Activated CD4-positive, alpha-beta memory T cell treated with anti-CD3 and anti-CD28 coated beads for 36 hours (primary cell): ENCODE measurements at regions not wholly inside any gene's neighbourhood (a gene's known extent, or its start where the extent isn't known, plus 50 kb on each side); places are given as distances from the start of the nearest gene placed in this dataset.
"Not testable (repeated sequence)": the region's sequence is repeated elsewhere in the genome, so short reads cannot be mapped to it uniquely, and the experiment has no call there.

Source experiments
- CTCF ChIA-PET: fragments of 350-600 bp; sonication (Branson Sonifier 250); formaldehyde crosslinking; loops from one replicate; lab custom pipeline; 2021; ENCODE audit warnings: antibody characterized with exemption, inconsistent platforms; lab: Charles Lee
- POLR2A ChIA-PET: fragments of 350-600 bp; sonication (Branson Sonifier 250); formaldehyde crosslinking; loops from one replicate; lab custom pipeline; 2021; ENCODE audit warnings: antibody characterized with exemption; lab: Charles Lee
- DNase-seq: peaks from one replicate; pipeline ENCODE4 v3.0.0-alpha.2; 2020
- H3K27ac Mint-ChIP-seq: one replicate; pipeline ENCODE4 v1.8.0; 2021; ENCODE audit warnings: mixed read lengths
- H3K27me3 Mint-ChIP-seq: one replicate; pipeline ENCODE4 v1.8.0; 2021; ENCODE audit warnings: mixed read lengths
- H3K36me3 Mint-ChIP-seq: one replicate; pipeline ENCODE4 v1.8.0; 2021; ENCODE audit warnings: mixed read lengths
- H3K4me1 Mint-ChIP-seq: one replicate; pipeline ENCODE4 v1.8.0; 2021; ENCODE audit warnings: low read depth, mixed read lengths
- H3K4me3 Mint-ChIP-seq: one replicate; pipeline ENCODE4 v1.8.0; 2021; ENCODE audit warnings: mild to moderate bottlenecking, mixed read lengths
- H3K9me3 Mint-ChIP-seq: one replicate; pipeline ENCODE4 v1.8.0; 2021; ENCODE audit warnings: mixed read lengths
- intact Hi-C: fragments of 100-400 bp; cut with micrococcal nuclease; formaldehyde crosslinking; loops from one replicate; pipeline ENCODE4 v1.15.1; 2023

DNA sequence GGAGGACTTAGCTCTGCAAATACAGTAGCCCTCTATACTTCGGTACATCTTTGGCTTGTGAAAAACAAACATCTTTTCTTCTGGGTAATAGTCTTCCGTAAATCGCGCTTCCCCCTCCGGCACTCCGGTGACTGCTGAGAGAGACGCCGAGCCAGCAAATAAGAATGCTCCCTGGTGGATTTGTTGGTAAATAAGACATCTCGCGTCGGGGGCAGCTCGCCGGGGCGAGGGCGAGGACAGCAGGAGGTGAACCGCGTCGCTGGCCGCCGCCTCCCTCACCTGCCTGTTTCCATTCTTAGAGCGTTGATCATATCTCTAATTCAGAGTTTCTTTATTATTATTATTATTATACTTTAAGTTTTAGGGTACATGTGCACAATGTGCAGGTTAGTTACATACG, 117.6 kb downstream of the PMAIP1 start:
- no peak overlapping the region for H3K27ac Mint-ChIP-seq
- H3K27me3 Mint-ChIP-seq, result peaks cover 4% of the 10 kb centered on the region
- no peaks in the 10 kb centered on the region for H3K36me3 Mint-ChIP-seq
- CTCF ChIA-PET, result no interaction called here
- POLR2A ChIA-PET, result no interaction called here
- no peaks in the 10 kb centered on the region for H3K4me1 Mint-ChIP-seq
- peaks cover 2% of the 10 kb centered on the region for H3K9me3 Mint-ChIP-seq
- no peak for DNase-seq
- intact Hi-C loops, result no loop called here
- H3K4me3 Mint-ChIP-seq, result no peak overlapping the region

DNA sequence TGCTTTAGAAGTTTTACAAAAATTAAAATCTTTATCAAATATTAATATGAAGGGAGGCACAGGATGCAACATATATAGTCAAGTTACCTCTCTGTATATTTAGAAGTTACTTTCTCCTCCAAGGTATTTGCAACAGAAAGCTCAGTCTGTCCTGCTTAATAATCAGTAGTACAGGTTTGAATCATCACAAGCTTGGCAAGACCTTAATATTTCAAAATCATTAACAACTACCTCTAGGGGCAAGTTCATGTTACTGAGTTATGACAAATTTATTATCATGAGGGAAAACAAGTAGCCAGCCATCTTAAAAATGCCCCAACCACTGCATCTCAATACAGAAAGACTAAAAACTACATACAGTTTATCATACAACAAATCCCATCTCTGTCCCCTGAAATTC, 116.0 kb downstream of the PMAIP1 start:
- intact Hi-C loops, H3K36me3 Mint-ChIP-seq, H3K4me3 Mint-ChIP-seq, DNase-seq, H3K4me1 Mint-ChIP-seq, H3K27ac Mint-ChIP-seq, CTCF ChIA-PET, POLR2A ChIA-PET, H3K9me3 Mint-ChIP-seq, H3K27me3 Mint-ChIP-seq: not testable (repeated sequence)

DNA sequence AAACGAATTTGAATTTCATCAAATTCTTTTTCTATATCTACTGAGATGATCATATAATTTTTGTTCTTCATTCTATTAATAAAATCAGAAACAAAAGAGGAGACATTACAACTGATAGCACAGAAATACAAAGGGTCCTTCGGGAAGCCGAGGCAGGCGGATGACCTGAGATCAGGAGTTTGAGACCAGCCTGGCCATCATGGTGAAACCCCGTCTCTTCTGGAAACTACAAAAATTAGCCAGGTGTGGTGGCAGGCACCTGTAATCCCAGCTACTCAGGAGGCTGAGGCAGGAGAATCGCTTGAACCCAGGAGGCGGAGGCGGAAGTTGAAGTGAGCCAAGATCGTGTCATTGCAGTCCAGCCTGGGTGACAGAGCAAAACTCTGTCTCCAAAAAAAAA, 113.4 kb downstream of the PMAIP1 start:
- DNase-seq, intact Hi-C loops, H3K9me3 Mint-ChIP-seq, H3K27ac Mint-ChIP-seq, H3K36me3 Mint-ChIP-seq, H3K4me1 Mint-ChIP-seq, H3K27me3 Mint-ChIP-seq, POLR2A ChIA-PET, CTCF ChIA-PET, H3K4me3 Mint-ChIP-seq: not testable (repeated sequence)

DNA sequence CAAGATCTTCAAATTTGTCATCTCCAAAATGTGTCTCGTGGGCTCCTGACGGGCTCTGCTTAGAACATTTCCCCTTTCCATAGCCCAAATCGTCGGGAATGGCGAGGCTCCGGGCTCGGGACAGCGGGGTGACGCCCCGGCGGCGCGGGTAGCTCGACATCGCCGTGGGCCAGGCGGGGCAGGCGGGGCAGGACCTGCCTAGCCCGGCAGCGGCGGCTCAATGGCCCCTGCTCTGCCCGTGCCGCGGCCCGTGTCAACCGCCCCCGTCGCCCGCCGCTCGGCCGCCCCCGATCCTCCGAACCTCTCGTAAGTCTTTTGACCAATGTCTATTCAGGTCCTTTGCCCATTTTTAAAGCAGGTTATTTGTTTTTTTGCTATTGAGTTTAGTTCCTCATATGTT, 111.2 kb downstream of the PMAIP1 start:
- POLR2A ChIA-PET, result interaction anchor here (0.7 kb wide), 1 partner anchor 538 kb away, joined by 3 read pairs; no protein-coding TSS in a partner anchor
- DNase-seq, result no peak
- H3K27me3 Mint-ChIP-seq, result peaks cover 15% of the 10 kb centered on the region
- H3K27ac Mint-ChIP-seq, result no peak overlapping the region
- intact Hi-C loops, result no loop called here
- CTCF ChIA-PET, result no interaction called here
- H3K9me3 Mint-ChIP-seq, result no peaks in the 10 kb centered on the region
- H3K4me1 Mint-ChIP-seq, result no peaks in the 10 kb centered on the region
- no peak overlapping the region for H3K4me3 Mint-ChIP-seq
- no peaks in the 10 kb centered on the region for H3K36me3 Mint-ChIP-seq

DNA sequence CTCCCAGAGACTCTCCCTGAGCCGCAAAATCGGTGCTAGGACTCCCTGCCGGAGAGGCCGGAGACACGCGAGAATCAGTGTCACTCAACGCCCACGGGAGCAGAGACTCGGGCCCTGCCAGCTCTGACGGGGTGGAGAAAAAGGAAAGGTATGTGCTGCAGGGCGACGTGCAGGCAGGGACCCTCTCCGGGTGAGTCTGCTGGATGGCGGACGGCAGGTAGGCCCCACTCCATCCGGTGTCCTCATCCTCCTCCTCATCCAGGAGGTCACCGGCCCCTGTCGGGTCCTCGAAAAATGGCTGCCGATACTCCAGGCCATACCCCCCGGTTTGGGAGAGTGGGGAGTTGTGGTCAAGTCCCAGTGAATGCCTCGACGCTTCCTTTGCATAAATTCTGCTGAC, 110.7 kb downstream of the PMAIP1 start:
- no peak overlapping the region for H3K4me3 Mint-ChIP-seq
- ChIA-PET CTCF (interaction anchor here (0.9 kb wide), 1 partner anchor 15 kb away, joined by 4 read pairs; no protein-coding TSS in a partner anchor), POLR2A (no interaction called here)
- peaks cover 16% of the 10 kb centered on the region for H3K27me3 Mint-ChIP-seq
- no peaks in the 10 kb centered on the region for H3K9me3 Mint-ChIP-seq
- H3K4me1 Mint-ChIP-seq, result no peaks in the 10 kb centered on the region
- DNase-seq, result no peak
- no peak overlapping the region for H3K27ac Mint-ChIP-seq
- intact Hi-C loops, result no loop called here
- no peaks in the 10 kb centered on the region for H3K36me3 Mint-ChIP-seq

DNA sequence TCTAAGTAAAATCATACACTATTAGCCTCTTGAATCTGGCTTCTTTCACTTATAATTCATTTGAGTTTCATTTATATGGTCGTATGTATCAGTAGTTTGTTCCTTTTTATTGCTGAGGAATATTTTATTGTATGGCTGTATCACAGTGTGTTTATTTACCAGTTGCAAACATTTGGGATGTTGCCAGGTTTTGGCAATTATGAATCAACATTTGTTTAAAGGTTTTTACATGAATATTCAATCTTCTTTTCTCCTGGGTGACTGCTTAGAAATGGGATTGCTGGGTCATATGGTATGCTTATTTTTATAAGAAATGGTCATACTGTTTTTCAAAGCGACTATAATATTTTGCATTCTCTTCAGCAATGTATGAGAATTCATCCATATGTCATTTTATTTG, 107.9 kb downstream of the PMAIP1 start:
- Mint-ChIP-seq H3K27me3 (peaks cover 20% of the 10 kb centered on the region), H3K9me3 (no peaks in the 10 kb centered on the region), H3K27ac (no peak overlapping the region), H3K4me1 (no peaks in the 10 kb centered on the region), H3K36me3 (no peaks in the 10 kb centered on the region), H3K4me3 (no peak overlapping the region)
- DNase-seq, result no peak
- intact Hi-C loops, result no loop called here
- POLR2A ChIA-PET, result no interaction called here
- CTCF ChIA-PET, result interaction anchor here (1.4 kb wide), 1 partner anchor 12 kb away, joined by 8 read pairs; no protein-coding TSS in a partner anchor

DNA sequence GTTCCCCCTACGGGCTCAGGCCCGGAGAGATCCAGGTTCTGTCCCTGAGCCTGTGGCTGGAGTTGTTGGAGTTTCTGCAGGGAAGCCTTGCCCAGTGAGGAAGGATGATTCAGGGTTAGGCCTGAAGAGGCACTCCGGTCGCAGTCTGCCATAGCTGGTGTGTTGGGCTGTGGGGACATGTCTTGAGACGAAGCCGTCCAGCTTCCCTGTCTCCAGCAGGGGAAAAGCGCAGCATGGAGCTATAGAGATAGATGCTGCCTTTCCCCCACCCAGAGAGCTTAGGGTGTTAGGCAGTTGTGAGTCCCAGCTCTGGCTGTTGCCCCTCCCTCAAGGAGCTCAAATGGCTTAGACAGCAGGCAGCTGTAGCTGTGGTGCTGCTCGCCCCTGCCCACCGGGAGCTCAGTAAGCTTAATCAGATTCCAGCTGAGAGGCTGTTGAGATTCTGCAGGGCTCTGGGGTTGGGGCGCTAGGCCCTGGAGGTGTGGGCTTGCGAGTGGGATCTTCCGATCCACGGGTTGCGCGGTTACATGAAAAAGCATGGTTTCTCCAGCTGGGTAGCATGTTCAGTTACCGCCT, 103.9 kb downstream of the PMAIP1 start:
- no peak overlapping the region for H3K4me3 Mint-ChIP-seq
- peaks cover 3% of the 10 kb centered on the region for H3K36me3 Mint-ChIP-seq
- DNase-seq, result no peak
- H3K4me1 Mint-ChIP-seq, result no peaks in the 10 kb centered on the region
- ChIA-PET POLR2A (no interaction called here), CTCF (interaction anchor here (1.5 kb wide), 1 partner anchor 13 kb away, joined by 4 read pairs; no protein-coding TSS in a partner anchor)
- H3K27ac Mint-ChIP-seq, result no peak overlapping the region
- H3K27me3 Mint-ChIP-seq, result peaks cover 28% of the 10 kb centered on the region
- intact Hi-C loops, result no loop called here
- peaks cover 6% of the 10 kb centered on the region for H3K9me3 Mint-ChIP-seq

DNA sequence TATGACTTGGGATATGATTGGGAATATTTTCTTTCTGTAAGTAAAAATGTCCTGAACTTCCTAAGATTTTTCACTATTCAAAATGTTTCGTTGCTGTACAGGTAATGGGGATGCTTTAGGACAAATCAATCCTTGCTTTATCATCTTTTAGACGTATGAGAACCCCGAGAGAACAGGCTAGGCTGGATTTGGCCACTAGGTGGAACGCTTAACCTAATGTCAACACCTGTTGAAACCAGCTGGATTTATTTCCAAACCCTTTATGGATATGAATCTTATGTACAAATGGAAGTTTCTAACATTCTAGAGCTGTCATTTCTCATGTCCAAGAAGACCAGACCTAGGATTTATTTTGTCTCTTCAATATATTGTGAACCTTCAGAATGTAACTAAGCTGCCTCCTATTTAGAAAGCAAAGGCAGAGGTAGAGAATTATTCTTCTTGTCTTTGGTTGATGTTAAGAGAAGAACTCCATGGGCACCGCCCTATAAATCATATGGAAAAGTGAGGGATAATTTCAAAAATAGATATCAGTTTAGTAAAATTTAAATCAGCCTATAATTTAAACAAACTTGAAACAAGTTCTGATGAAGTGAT, 96.7 kb downstream of the PMAIP1 start:
- Mint-ChIP-seq H3K9me3 (peaks cover 4% of the 10 kb centered on the region), H3K4me3 (no peak overlapping the region), H3K27me3 (peaks cover 19% of the 10 kb centered on the region), H3K36me3 (no peaks in the 10 kb centered on the region), H3K4me1 (no peaks in the 10 kb centered on the region), H3K27ac (no peak overlapping the region)
- peak; percentile 24 for DNase-seq
- intact Hi-C loops, result loop anchor here (10.0 kb wide), 1 partner anchor 418 kb away; no protein-coding TSS in a partner anchor
- ChIA-PET CTCF (interaction anchor here (0.7 to 2.4 kb wide), 13 partner anchors 9 to 556 kb away, joined by 3 to 11 read pairs (median 4); no protein-coding TSS in a partner anchor), POLR2A (no interaction called here)

DNA sequence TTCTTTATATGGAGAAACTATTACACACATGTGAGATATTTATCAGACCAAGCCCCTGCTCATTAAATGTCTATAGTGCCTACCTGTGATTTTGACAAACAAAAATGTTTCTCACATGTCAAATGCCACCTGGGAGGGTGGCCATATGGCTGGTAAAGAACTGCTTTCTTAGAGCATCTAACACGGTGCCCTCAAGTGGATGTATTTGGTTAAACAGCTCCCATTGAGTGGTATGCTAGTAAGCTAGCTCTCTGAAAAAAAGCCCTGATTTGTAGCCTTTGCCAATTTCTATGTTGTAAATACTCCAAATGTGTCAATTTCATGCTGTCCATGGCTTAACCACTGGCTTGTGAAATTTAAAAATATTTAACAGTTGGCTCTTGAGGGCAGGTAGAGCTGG, 94.6 kb downstream of the PMAIP1 start:
- no peak overlapping the region for H3K4me3 Mint-ChIP-seq
- ChIA-PET CTCF (interaction anchor here (1.0 to 2.4 kb wide), 4 partner anchors 8 to 554 kb away, joined by 3 to 9 read pairs (median 4); no protein-coding TSS in a partner anchor), POLR2A (no interaction called here)
- no peak overlapping the region for H3K27ac Mint-ChIP-seq
- peaks cover 17% of the 10 kb centered on the region for H3K27me3 Mint-ChIP-seq
- no peak for DNase-seq
- intact Hi-C loops, result loop anchor here (1.0 to 10.0 kb wide), 2 partner anchors 420 to 555 kb away; no protein-coding TSS in a partner anchor
- no peaks in the 10 kb centered on the region for H3K36me3 Mint-ChIP-seq
- H3K4me1 Mint-ChIP-seq, result no peaks in the 10 kb centered on the region
- H3K9me3 Mint-ChIP-seq, result no peaks in the 10 kb centered on the region

DNA sequence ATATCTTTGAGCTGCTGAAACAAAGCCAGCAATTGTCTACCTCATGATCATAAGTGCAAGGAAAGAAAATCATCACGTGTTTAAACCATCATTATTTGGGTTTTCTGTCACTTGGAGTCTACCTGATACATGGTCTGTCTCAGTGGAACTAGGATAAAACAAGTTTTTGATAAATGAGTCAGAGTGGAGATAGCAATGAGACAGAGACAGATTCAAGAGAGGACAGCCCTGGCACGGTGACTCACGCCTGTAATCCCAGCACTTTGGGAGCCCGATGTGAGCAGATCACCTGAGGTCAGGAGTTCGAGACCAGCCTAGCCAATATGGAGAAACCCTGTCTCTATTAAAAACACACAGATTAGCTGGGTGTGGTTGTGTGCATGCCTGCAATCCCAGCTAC, 93.8 kb downstream of the PMAIP1 start:
- POLR2A ChIA-PET, result no interaction called here
- Mint-ChIP-seq H3K36me3 (no peaks in the 10 kb centered on the region), H3K27ac (no peak overlapping the region), H3K9me3 (no peaks in the 10 kb centered on the region), H3K4me1 (no peaks in the 10 kb centered on the region), H3K27me3 (peaks cover 21% of the 10 kb centered on the region), H3K4me3 (no peak overlapping the region)
- peak; percentile 12 for DNase-seq
- CTCF ChIA-PET, result no interaction called here
- intact Hi-C loops, result loop anchor here (10.0 kb wide), 1 partner anchor 421 kb away; no protein-coding TSS in a partner anchor

DNA sequence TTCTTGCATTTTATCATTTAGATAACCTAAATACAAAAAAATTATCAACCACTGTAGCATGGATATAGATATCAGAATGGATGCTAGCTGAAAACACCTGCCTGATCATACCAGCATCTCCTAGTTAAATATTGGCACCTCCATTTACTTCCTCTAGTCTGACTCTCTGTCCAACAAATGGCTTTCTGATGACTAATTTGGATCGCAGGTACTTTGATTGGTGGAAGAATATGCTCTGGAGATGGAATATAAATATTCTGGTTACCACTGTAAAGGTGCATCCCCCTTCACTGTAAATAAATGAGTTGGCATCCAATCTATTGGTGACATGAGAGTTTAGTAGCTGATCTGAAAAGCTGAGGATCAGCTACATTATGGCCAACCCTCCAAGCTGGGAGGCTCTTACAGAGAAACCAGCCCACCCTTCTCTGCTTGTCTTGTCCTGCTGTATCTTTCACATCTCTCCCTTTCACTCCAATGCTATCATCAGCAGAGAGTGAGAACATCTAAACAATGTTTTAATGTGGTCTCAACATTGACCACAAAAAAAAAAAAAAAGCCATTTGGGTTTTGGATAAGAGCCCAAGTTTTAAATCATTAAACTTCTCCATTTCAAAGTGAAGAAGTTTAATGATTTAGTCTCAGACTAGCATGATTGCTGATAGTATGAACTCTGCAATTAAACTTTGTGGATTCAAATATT, 90.5 kb downstream of the PMAIP1 start:
- no peaks in the 10 kb centered on the region for H3K36me3 Mint-ChIP-seq
- intact Hi-C loops, result loop anchor here (10.0 kb wide), 1 partner anchor 425 kb away; no protein-coding TSS in a partner anchor
- H3K4me1 Mint-ChIP-seq, result no peaks in the 10 kb centered on the region
- ChIA-PET CTCF (interaction anchor here (0.9 to 2.8 kb wide), 2 partner anchors 14 to 151 kb away, joined by 4 to 14 read pairs; no protein-coding TSS in a partner anchor), POLR2A (no interaction called here)
- H3K9me3 Mint-ChIP-seq, result no peaks in the 10 kb centered on the region
- H3K4me3 Mint-ChIP-seq, result no peak overlapping the region
- H3K27me3 Mint-ChIP-seq, result peaks cover 12% of the 10 kb centered on the region
- no peak overlapping the region for H3K27ac Mint-ChIP-seq
- DNase-seq, result no peak

DNA sequence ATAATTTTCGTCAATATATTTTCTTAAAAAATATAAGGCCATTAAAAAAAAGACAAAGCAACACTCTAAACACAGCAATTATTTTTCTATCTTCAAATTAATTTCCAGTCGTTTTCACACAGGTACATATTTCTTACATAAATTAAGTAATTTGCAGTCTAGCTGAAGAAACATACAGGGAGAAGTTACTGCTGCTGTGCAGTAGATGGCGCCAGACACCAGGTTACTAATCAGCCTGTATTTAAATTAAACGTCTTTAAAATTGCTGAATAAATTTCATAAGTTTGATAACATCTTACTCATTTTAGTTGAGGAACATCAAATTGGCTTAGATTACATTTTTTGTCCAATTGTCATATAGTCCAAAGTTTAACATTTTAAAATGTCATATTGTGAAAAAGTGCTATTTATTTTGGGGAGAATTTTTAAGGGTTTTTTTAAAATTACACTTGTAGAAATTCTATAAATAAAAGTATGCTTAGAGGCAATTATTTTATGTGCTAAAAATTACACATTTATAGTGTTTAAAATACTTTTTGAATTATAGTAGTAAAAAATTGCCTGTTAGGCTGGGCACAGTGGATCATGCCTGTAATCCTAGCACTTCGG, 88.4 kb downstream of the PMAIP1 start:
- Mint-ChIP-seq H3K27ac (no peak overlapping the region), H3K36me3 (no peaks in the 10 kb centered on the region), H3K4me1 (no peaks in the 10 kb centered on the region), H3K4me3 (no peak overlapping the region), H3K9me3 (no peaks in the 10 kb centered on the region), H3K27me3 (peaks cover 12% of the 10 kb centered on the region)
- ChIA-PET CTCF (interaction anchor here (0.6 to 3.1 kb wide), 38 partner anchors 8 to 1564 kb away, joined by 3 to 28 read pairs (median 4); no protein-coding TSS in a partner anchor), POLR2A (no interaction called here)
- intact Hi-C loops, result loop anchor here (1.0 to 2.0 kb wide), 3 partner anchors 151 to 1513 kb away; no protein-coding TSS in a partner anchor
- DNase-seq, result peak; percentile 64
